Smooth muscle cell (in vitro differentiated cells): ENCODE measurements at regions not wholly inside any gene's neighbourhood (a gene's known extent, or its start where the extent isn't known, plus 50 kb on each side); places are given as distances from the start of the nearest gene placed in this dataset.

Experiments
- DNase-seq: peaks from one replicate; lab custom pipeline; 2025; ENCODE audit not compliant: unreplicated experiment; lab: John Stamatoyannopoulos, UW
- H2AFZ ChIP-seq: fragments of 200-600 bp; sonication (generic); 2 replicates; pipeline ENCODE4 v1.6.0; 2016; ENCODE audit warnings: antibody characterized with exemption, low read depth, mild to moderate bottlenecking
- H3F3A ChIP-seq: fragments of 200-600 bp; sonication (generic); 2 replicates; pipeline ENCODE4 v1.6.0; 2017; ENCODE audit warnings: antibody characterized with exemption, low read depth
- H3K27ac ChIP-seq: fragments of 200-600 bp; sonication (generic); 2 replicates; pipeline ENCODE4 v1.5.1; 2016; ENCODE audit warnings: low read depth, mild to moderate bottlenecking
- H3K27me3 ChIP-seq: fragments of 200-600 bp; sonication (generic); 2 replicates; pipeline ENCODE4 v1.6.1; 2016; ENCODE audit warnings: low read depth, mild to moderate bottlenecking
- H3K36me3 ChIP-seq: fragments of 200-600 bp; sonication (generic); 2 replicates; pipeline ENCODE4 v1.5.1; 2016; ENCODE audit warnings: low read depth
- H3K4me1 ChIP-seq: fragments of 200-600 bp; sonication (generic); 2 replicates; pipeline ENCODE4 v1.5.1; 2016; ENCODE audit warnings: low read depth
- H3K4me2 ChIP-seq: fragments of 200-600 bp; sonication (generic); 2 replicates; pipeline ENCODE4 v1.6.0; 2016; ENCODE audit warnings: mild to moderate bottlenecking
- H3K4me3 ChIP-seq: fragments of 200-600 bp; sonication (generic); 2 replicates; pipeline ENCODE4 v1.5.1; 2016; ENCODE audit warnings: mild to moderate bottlenecking
- H3K79me2 ChIP-seq: fragments of 200-600 bp; sonication (generic); 2 replicates; pipeline ENCODE4 v1.6.0; 2016; ENCODE audit warnings: low read depth, mild to moderate bottlenecking
- H3K9ac ChIP-seq: fragments of 200-600 bp; sonication (generic); 2 replicates; pipeline ENCODE4 v1.6.0; 2016; ENCODE audit warnings: low read depth
- H3K9me3 ChIP-seq: fragments of 200-600 bp; sonication (generic); replicated peaks from 2 replicates; pipeline ENCODE4 v1.5.1; 2016; ENCODE audit warnings: low read depth
- H4K20me1 ChIP-seq: fragments of 200-600 bp; sonication (generic); 2 replicates; pipeline ENCODE4 v1.6.0; 2016; ENCODE audit warnings: low read depth
- WGBS: methylation state at CpG from one replicate; pipeline ENCODE4 v1.1.7; 2016; ENCODE audit warnings: low lambda C conversion rate; 5-methylcytosine and 5-hydroxymethylcytosine counted together
- TF ChIP-seq, protein P1 (sequence below): fragments of 200-600 bp; sonication (generic); IDR thresholded peaks from 2 replicates; pipeline ENCODE4 v1.5.1; 2017; ENCODE audit warnings: borderline replicate concordance, mild to moderate bottlenecking, antibody characterized with exemption; ENCODE audit not compliant: insufficient read depth, poor library complexity, severe bottlenecking

DNA sequence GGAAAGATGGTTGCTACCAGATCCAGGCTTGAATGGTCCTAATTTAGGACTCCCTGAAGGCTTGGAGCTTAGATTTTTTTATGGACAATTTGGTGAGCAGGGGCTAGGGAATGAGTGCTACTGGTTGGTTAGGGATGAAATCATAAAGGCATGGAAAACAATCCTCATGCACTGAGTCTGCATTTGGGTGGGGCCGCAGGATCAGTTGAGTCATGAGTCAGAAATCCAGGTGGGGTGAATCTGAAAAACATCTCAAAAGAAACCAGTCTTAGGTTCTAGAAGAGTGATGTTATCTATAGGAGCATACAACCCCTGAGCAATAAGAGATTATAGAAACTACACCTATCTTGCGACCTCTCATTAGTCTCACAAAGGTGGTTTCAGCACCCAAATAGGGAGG, 300.0 kb downstream of the KIF4B start:
- no peak for DNase-seq
- no peak overlapping the region for H2AFZ ChIP-seq

DNA sequence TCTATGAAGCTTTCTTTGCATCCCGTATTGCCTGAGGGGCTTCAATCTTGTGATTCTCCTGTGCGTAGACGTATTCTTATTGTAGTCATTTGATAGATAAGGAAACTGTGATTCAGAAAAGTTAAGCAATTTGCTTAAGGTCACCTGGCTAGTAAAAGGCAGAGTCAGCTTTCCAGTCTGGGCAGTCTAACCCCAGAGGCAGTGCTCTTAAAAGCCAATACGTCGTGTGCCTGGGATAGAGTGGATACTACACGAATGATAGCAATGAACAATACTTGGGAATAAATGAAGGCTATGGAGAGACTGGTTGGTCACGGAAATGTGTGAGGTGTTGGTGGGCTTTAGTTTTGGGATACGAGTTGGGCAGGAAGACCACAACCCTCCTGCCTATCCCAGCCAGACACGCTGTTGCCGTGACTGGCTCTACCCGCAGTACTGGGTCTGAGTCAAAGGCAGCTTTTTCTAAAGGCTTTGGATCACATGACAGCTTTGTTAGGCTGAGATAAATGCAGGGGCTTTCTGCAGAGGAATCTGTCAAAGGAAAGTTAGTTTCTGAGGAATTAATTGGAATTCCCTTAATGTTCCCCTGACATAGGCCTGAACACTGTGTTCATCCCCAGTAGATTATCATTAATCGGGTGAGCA, 302.6 kb downstream of the KIF4B start:
- no peaks in the 10 kb centered on the region for H4K20me1 ChIP-seq
- WGBS, result 67% methylated on average over 12 of the region's 12 CpGs
- no peaks in the 10 kb centered on the region for H3F3A ChIP-seq
- no peak overlapping the region for H3K4me2 ChIP-seq
- no peaks in the 10 kb centered on the region for H3K4me1 ChIP-seq
- TF ChIP-seq, protein P1, sequence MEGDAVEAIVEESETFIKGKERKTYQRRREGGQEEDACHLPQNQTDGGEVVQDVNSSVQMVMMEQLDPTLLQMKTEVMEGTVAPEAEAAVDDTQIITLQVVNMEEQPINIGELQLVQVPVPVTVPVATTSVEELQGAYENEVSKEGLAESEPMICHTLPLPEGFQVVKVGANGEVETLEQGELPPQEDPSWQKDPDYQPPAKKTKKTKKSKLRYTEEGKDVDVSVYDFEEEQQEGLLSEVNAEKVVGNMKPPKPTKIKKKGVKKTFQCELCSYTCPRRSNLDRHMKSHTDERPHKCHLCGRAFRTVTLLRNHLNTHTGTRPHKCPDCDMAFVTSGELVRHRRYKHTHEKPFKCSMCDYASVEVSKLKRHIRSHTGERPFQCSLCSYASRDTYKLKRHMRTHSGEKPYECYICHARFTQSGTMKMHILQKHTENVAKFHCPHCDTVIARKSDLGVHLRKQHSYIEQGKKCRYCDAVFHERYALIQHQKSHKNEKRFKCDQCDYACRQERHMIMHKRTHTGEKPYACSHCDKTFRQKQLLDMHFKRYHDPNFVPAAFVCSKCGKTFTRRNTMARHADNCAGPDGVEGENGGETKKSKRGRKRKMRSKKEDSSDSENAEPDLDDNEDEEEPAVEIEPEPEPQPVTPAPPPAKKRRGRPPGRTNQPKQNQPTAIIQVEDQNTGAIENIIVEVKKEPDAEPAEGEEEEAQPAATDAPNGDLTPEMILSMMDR, result no peak
- H3K36me3 ChIP-seq, result no peaks in the 10 kb centered on the region
- DNase-seq, result no peak
- no peak overlapping the region for H3K9ac ChIP-seq
- no peak overlapping the region for H3K27ac ChIP-seq
- H3K9me3 ChIP-seq, result no peaks in the 10 kb centered on the region
- H2AFZ ChIP-seq, result no peak overlapping the region
- H3K4me3 ChIP-seq, result no peak overlapping the region
- no peaks in the 10 kb centered on the region for H3K79me2 ChIP-seq
- H3K27me3 ChIP-seq, result no peaks in the 10 kb centered on the region

More for the DNA sequence above, 300.0 kb downstream of the KIF4B start:
- Histone ChIP-seq H4K20me1 (no peaks in the 10 kb centered on the region), H3K9ac (no peak overlapping the region), H3K36me3 (no peaks in the 10 kb centered on the region), H3K4me2 (no peak overlapping the region), H3K27ac (no peak overlapping the region), H3K27me3 (no peaks in the 10 kb centered on the region), H3K4me1 (no peaks in the 10 kb centered on the region), H3K79me2 (no peaks in the 10 kb centered on the region), H3K9me3 (no peaks in the 10 kb centered on the region), H3F3A (no peaks in the 10 kb centered on the region), H3K4me3 (no peak overlapping the region)
- 95% methylated on average over 2 of the region's 2 CpGs for WGBS
- TF ChIP-seq, protein P1, result no peak

DNA sequence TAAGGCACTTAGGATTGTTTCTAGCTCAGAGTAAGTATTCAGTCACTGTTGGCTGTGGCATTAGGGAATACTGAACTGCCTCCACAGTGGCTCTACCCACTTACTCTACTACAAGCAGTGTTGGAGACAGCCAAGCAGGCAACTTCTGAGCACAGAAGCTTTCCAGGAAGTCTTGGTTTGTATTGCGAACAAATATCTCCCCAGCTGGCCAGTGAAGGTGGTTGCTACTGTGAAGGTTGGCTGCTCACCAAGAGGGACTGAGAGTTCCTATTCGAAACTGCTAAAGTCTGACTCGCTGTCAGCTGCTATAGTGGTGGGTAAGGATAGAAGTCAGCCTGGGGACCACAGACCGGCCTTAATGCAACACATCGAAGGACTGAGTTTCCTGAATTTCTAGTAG, 319.1 kb downstream of the KIF4B start:
- Histone ChIP-seq H3K4me1 (no peaks in the 10 kb centered on the region), H3K4me3 (no peak overlapping the region), H3K36me3 (no peaks in the 10 kb centered on the region), H3K27me3 (no peaks in the 10 kb centered on the region), H3K9ac (no peak overlapping the region), H3K79me2 (no peaks in the 10 kb centered on the region), H3K9me3 (no peaks in the 10 kb centered on the region), H3K27ac (no peak overlapping the region), H3K4me2 (no peak overlapping the region), H3F3A (no peaks in the 10 kb centered on the region), H4K20me1 (no peaks in the 10 kb centered on the region), H2AFZ (no peak overlapping the region)
- DNase-seq, result no peak
- TF ChIP-seq, protein P1, result no peak
- WGBS, result 90% methylated on average over 5 of the region's 5 CpGs

DNA sequence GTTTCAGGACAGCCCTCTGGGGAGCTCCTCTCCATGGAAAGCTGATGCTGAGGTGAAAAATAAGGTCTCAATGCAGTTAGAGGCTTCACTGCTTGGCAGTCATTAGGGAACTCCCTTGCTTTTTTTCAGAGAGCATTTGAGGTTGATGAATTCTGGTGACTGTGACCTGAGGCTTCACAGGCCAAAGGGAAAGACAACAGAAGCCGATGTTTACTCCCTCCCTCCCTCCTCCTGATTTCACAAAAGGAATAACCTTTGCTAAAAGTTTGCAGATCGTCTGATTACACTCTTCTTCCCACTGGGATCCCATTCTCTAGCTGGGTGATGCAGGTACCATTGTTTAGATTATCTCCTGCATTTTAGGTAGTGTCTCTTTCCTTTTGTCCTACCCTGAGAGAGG, 329.4 kb downstream of the KIF4B start:
- Histone ChIP-seq H3K4me3 (no peak overlapping the region), H3K4me1 (no peaks in the 10 kb centered on the region), H3K9ac (no peak overlapping the region), H3K4me2 (no peak overlapping the region), H3F3A (no peaks in the 10 kb centered on the region), H4K20me1 (no peaks in the 10 kb centered on the region), H3K27ac (no peak overlapping the region), H2AFZ (no peak overlapping the region), H3K27me3 (no peaks in the 10 kb centered on the region), H3K9me3 (no peaks in the 10 kb centered on the region), H3K36me3 (no peaks in the 10 kb centered on the region), H3K79me2 (no peaks in the 10 kb centered on the region)
- no peak for DNase-seq
- 74% methylated on average over 2 of the region's 2 CpGs for WGBS
- TF ChIP-seq, protein P1, result no peak
